Left colon (tissue), 2 donors: ENCODE measurements at regions not wholly inside any gene's neighbourhood (a gene's known extent, or its start where the extent isn't known, plus 50 kb on each side); places are given as distances from the start of the nearest gene placed in this dataset.
"Not testable (repeated sequence)": the region's sequence is repeated elsewhere in the genome, so short reads cannot be mapped to it uniquely, and the experiment has no call there.

Experiments used
- ATAC-seq: fragments of 200-7000 bp; cut with Tn5 transposase; one replicate; pipeline ENCODE4 v1.9.1; 2020; ENCODE audit warnings: mild to moderate bottlenecking, moderate library complexity
- DNase-seq, 2 donors: peaks; one replicate each; pipeline ENCODE4 v3.0.0-alpha.2; 2020
- intact Hi-C, 2 donors: fragments of 100-400 bp; cut with DNase I in 1 of 2; cut with micrococcal nuclease in 1 of 2; formaldehyde crosslinking; loops; one replicate each; pipeline versions ENCODE4 v1.11.2 to v1.14.0; 2022; cut with DNase I, micrococcal nuclease
- donor health status: DM: no; HTN: no; CAD: no.
- donor health status: DM: yes; HTN: yes; CAD: no.

- DNase-seq = no peak
- intact Hi-C loops = no loop called here
- no peak for ATAC-seq
These were observed 51.0 kb upstream of the LIFR start for GRCh38 chr5:38607396-38607795.

GRCh38 chr5:38607930-38608564, 51.6 kb upstream of the LIFR start:
- intact Hi-C loops = no loop called here
- ATAC-seq (no peak), DNase-seq (no peak)

DNA sequence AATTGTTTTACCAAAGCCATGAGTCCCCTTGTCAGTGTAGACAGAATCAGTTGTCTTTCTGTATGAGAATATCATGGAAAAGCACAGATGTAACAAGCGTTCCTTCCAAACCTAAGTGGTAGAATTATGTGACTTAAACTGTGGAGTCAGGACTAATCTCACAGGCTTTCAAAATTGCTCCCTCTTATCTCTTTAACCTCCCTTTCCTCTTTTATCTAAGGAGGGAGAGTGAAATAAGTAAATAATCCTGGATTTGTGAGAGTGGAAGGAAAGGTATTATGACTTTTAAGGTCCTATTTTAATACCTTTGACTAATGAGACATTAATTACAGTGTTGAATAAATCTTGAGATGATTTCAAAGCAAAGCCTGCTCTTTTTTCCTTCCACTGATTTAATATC, 52.4 kb upstream of the LIFR start:
- ATAC-seq = no peak
- intact Hi-C loops = no loop called here

DNA sequence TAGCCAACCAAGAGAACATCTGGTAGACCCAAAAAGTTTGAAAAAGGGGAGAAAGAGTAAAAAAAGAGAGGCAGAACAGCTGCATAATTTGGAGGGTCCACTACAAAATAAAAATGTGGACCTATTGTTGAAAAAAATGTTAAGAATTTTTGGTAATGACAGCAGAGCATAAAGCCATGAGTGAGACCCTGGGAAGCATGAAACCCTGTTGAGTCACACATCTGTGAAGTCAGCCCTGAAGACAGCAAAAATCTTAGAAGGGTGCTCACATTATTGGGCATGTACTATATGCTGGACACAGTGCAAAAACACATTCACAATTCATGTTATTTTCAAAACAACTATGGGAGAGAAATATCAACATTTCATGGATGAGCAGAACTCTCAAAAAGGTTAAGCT, 56.4 kb upstream of the LIFR start:
- ATAC-seq = no peak
- DNase-seq = no peak
- intact Hi-C loops = no loop called here

More for the DNA sequence above, 52.4 kb upstream of the LIFR start:
- no peak for DNase-seq

DNA sequence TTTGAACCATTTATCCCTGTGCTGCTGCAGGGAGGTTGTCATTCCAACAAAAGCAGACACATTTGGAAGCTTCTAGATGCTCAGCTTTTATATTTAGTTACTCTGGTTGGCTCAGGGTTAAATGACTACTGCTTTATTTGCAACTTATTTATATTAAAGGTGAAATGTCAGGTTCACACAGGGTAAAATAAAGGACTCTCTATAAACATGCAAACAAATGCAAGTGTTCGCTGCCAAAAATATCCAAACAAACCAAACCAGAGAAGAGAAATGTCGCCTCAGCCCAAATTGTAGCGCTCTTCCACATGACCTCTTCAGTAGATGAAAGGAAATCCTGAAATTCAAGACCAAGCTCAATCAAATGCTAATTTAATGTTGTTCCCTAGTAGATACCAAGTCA, 57.0 kb upstream of the LIFR start:
- DNase-seq = no peak
- no peak for ATAC-seq
- intact Hi-C loops = no loop called here

- intact Hi-C loops = no loop called here
- ATAC-seq (no peak), DNase-seq (no peak)
These were observed 57.8 kb upstream of the LIFR start for GRCh38 chr5:38613992-38614836.

- no peak for DNase-seq
- ATAC-seq = no peak
- intact Hi-C loops = no loop called here
These were observed 58.6 kb upstream of the LIFR start for GRCh38 chr5:38615042-38615441.

DNA sequence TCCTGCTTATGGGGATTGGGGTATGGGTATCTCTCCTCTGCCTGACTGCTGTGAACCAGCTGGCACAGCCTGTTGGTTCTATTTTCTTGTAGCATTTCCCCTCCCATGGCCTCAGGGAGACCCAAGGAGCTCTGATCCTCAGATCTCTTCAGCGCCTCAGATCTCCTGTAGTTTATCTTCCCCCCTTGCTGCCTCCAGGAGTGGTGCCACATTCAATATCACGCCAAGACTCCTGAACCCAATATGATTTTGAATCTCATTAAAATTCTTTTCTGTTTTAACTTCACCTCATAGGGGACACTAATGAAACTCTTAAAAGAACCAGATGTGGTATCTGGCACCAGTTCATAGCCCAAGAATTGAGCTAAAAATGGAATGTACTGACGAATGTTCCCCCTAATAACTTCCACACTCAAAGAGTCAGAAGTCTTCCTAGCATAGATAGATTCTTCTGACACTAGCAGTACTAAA, 59.6 kb upstream of the LIFR start:
- DNase-seq = no peak
- no peak for ATAC-seq
- intact Hi-C loops = no loop called here

DNA sequence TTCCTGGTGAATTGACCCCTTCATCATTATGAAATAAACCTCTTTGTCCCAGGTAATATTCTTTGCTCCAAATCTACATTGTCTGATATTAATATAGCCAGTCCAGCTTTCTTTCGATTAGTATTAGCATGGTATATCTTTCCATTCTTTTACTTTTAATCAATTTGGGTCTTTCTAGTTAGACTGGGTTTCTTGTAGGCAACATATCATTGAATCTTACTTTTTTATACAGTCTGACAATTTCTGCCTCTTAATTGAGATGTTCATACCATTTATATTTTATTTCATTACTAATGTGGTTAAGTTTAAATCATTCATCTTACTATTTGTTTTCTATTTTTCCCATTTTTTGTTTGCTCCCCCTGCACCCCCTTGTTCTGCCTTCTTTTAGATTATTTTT, 61.7 kb upstream of the LIFR start:
- no peak for ATAC-seq
- intact Hi-C loops = no loop called here
- no peak for DNase-seq

GRCh38 chr5:38621331-38621730, 64.9 kb upstream of the LIFR start:
- DNase-seq (no peak), ATAC-seq (no peak)
- intact Hi-C loops = no loop called here

DNA sequence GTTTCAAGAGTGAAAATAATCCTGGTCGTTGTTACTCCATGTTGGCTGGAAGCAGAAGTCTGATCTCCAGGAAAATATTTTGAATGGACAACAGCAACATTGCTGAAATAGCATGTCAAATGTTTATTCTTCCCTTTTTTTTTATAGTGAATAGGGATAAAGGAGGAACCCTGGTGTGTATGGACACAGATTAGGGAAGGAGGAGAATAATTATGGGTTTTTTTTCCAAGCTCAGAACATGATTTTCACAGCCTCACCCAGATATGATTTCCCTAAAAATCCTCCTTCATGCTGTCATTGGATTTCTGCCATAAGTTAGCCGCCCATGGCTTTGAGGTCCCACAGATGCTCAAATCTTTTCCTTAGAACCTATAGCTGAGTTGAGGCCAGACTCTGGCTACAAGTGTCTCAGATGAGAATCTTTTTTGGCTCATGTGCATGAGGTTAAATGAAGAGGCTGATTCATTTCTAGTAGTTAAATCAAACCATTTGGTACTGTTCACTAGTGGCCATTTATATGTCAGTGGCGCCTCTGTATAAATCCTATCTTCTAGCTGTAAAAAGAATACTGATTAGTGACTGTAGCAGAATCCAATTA, 65.5 kb upstream of the LIFR start:
- intact Hi-C loops = no loop called here
- no peak for ATAC-seq
- DNase-seq = no peak

DNA sequence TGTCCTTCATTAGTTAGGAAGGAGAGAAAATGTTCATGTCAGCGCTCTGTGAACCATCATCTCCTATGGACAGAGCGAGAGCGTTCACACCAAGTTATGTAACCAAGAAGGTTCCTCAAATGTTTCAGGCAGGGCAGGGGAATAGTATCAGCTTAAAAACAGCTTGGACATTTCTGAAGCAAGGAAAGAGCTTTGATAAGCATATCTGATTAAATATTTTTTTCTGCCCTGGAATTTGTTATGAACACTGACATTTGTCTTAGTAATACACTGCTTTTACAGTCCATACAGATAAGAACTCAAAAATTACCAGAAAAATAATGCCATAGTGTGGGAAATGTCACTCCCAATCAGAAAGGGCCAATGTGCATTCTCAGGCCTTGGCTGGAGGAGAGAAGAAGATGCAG, 66.3 kb upstream of the LIFR start:
- intact Hi-C loops = no loop called here
- ATAC-seq = no peak
- no peak for DNase-seq

DNA sequence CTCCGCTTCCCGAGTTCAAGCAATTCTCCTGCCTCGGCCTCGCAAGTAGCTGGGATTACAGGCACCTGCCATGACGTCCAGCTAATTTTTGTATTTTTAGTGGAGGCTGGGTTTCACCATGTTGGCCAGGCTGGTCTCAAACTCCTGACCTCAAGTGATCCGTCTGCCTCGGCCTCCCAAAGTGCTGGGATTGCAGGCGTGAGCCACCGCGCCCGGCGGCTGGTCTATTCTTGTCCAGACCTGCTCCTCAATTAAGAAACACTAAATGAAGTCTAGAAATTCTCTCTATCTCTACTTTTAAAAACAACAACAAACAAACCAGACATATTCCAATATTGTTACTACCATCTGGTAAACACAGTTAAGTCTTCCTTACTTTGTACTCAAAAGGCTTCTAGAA, 68.1 kb upstream of the LIFR start:
- DNase-seq, ATAC-seq, intact Hi-C loops: not testable (repeated sequence)

- ATAC-seq = not testable (repeated sequence)
These were observed 74.9 kb upstream of the LIFR start for GRCh38 chr5:38631376-38631775.

DNA sequence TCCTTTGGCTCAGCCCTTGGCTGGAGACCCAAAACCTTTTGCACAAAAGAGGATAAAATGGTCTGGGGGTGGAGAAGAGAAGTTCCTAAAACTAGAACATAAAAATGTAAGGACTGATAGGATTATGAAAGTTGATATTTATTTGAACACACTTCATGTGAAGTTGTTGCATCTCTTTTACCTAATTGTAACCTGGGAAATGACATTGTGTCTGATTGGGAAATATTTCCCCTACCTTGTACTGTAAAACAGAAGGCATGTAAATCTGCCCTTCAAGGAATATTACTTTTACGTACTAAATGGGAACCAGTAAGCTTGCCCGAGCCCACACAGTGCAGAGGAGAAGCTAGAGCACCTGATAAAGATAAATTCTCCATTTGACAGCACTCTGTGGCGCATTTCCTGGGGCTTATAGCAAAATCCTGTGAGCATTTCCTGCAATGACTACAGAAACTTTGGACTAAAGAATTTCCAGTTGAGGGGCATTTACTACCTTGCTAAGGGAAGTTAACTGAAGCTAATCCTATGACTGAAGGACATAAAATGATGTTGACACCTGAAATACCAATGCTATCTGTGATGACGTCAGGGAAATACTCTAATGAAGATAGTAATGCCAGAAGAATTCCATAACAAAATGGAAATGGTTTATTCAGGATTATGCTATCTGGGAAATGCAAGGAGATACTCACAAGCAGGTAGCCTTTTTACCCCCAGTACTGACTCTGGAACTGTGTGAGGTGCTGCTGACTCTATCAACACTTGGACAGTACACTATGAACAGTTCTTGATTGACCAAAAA, 78.3 kb upstream of the LIFR start:
- DNase-seq = no peak
- no peak for ATAC-seq
- intact Hi-C loops = no loop called here

More at GRCh38 chr5:38631376-38631775, 74.9 kb upstream of the LIFR start:
- intact Hi-C loops, DNase-seq: not testable (repeated sequence)

- ATAC-seq (no peak), DNase-seq (no peak)
- intact Hi-C loops = no loop called here
These were observed 80.2 kb upstream of the LIFR start for GRCh38 chr5:38636626-38637025.

- intact Hi-C loops = no loop called here
- DNase-seq = no peak
- no peak for ATAC-seq
These were observed 82.2 kb upstream of the LIFR start for GRCh38 chr5:38638656-38639055.

- intact Hi-C loops = no loop called here
- no peak for DNase-seq
- ATAC-seq = no peak
These were observed 83.2 kb upstream of the LIFR start for GRCh38 chr5:38639377-38640358.
